Thyroid gland (tissue), 4 donors: ENCODE measurements at regions not wholly inside any gene's neighbourhood (a gene's known extent, or its start where the extent isn't known, plus 50 kb on each side); places are given as distances from the start of the nearest gene placed in this dataset.
A peak's percentile ranks its signal among the peaks of the same experiment; 100 is the strongest.

Source experiments
- DNase-seq, 2 donors: peaks; one replicate each; pipeline ENCODE4 v3.0.0-alpha.2; 2019
- H3K27ac ChIP-seq, 3 donors: fragments of 200-600 bp; sonication (generic); 1 replicate in 2 of 3; 2 replicates in 1 of 3; pipeline ENCODE4 v1.5.1; 2016 to 2019; ENCODE audit warnings: mild to moderate bottlenecking in 1 of 3, moderate library complexity in 1 of 3
- H3K27me3 ChIP-seq: fragments of 200-600 bp; sonication (generic); one replicate; pipeline ENCODE4 v1.5.1; 2019
- H3K36me3 ChIP-seq, 2 donors: fragments of 200-600 bp; sonication (generic); one replicate each; pipeline ENCODE4 v1.5.1; 2016 to 2019
- H3K4me1 ChIP-seq, 2 donors: fragments of 200-600 bp; sonication (generic); one replicate each; pipeline ENCODE4 v1.5.1; 2017 to 2019
- H3K4me3 ChIP-seq, 3 donors: fragments of 200-600 bp; sonication (generic); replicated peaks in 1 of 3; 1 replicate in 2 of 3; 2 replicates in 1 of 3; pipeline ENCODE4 v1.5.1; 2016; ENCODE audit warnings: mild to moderate bottlenecking in 1 of 3
- H3K9me3 ChIP-seq: fragments of 200-600 bp; sonication (generic); one replicate; pipeline ENCODE4 v1.5.1; 2017
- POLR2A ChIP-seq, 2 donors: fragments of 450-650 bp; IDR thresholded peaks; one replicate each; pipeline ENCODE4 v1.6.1; 2017; ENCODE audit warnings: antibody characterized with exemption in 2 of 2, mild to moderate bottlenecking in 2 of 2, moderate library complexity in 1 of 2
- WGBS, 2 donors: methylation state at CpG; one replicate each; pipeline ENCODE4 v1.1.5; 2017; 5-methylcytosine and 5-hydroxymethylcytosine counted together
- intact Hi-C: fragments of 100-400 bp; cut with DNase I; formaldehyde crosslinking; loops from one replicate; pipeline ENCODE4 v1.15.1; 2023
- TF ChIP-seq, protein P1 (sequence below), 6 experiments: fragments of 200-600 bp in 3 of 6; fragments of 450-650 bp in 3 of 6; sonication (generic) in 3 of 6; IDR thresholded peaks; one replicate each; pipeline ENCODE4 v1.5.1; 2016 to 2019; ENCODE audit warnings: antibody characterized with exemption in 6 of 6, mild to moderate bottlenecking in 2 of 6, inconsistent platforms in 1 of 6, moderate library complexity in 1 of 6

DNA sequence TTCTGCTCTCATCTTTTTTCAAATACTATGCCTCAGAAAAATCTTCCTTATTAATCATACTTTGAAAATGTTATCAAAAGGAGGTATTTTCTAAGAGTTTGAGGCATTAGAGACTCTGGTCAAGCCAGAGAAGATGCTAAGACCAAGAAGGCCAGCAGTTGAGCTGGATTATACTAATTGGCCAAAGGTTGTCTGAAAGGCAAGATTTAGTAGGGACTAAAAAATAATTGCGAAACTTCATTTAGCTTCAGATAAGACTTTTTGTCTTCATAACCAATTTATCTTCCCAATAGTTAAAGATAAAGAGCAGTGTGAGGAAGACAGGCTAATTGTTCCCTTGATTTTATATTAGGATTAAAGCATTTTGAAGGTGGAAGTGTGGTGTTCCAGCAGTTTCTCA lies 1412.4 kb upstream of the PCDH7 start:
- TF ChIP-seq, protein P1, sequence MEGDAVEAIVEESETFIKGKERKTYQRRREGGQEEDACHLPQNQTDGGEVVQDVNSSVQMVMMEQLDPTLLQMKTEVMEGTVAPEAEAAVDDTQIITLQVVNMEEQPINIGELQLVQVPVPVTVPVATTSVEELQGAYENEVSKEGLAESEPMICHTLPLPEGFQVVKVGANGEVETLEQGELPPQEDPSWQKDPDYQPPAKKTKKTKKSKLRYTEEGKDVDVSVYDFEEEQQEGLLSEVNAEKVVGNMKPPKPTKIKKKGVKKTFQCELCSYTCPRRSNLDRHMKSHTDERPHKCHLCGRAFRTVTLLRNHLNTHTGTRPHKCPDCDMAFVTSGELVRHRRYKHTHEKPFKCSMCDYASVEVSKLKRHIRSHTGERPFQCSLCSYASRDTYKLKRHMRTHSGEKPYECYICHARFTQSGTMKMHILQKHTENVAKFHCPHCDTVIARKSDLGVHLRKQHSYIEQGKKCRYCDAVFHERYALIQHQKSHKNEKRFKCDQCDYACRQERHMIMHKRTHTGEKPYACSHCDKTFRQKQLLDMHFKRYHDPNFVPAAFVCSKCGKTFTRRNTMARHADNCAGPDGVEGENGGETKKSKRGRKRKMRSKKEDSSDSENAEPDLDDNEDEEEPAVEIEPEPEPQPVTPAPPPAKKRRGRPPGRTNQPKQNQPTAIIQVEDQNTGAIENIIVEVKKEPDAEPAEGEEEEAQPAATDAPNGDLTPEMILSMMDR (IDR thresholded peaks at IDR 0.05) = no peak
- Histone ChIP-seq H3K27ac (no peak overlapping the region), H3K4me1 (no peaks in the 10 kb centered on the region), H3K27me3 (no peaks in the 10 kb centered on the region), H3K36me3 (no peaks in the 10 kb centered on the region), H3K4me3 (no peak overlapping the region), H3K9me3 (no peaks in the 10 kb centered on the region)
- DNase-seq = no peak
- 94 to 95% methylated on average over 1 of the region's 1 CpG for WGBS, 2 donors
- intact Hi-C loops = no loop called here

DNA sequence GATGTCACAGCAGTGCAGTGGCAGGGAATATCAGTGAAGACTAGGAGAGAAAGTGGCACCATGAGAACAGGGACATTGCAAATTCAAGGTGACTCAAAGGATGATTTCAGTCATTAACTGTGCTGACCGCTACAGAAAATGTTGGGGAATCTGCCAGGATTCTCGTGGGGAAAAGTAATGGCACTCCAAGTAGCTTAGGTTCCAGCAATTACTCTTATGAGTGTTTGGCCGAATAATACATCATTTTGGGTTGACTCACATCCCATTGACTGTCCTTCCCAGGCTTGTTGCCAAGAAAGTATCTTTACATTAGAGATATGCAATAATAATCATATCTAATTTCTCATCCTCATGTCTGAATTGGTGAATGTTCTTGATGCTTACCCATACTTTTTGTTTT lies 1411.1 kb upstream of the PCDH7 start:
- intact Hi-C loops = no loop called here
- DNase-seq = no peak
- H3K4me3 ChIP-seq = no peak overlapping the region
- H3K27ac ChIP-seq = no peak overlapping the region
- TF ChIP-seq POLR2A (IDR thresholded peaks at IDR 0.05) = no peak
- TF ChIP-seq, protein P1 (IDR thresholded peaks at IDR 0.05) = no peak
- H3K36me3 ChIP-seq = no peaks in the 10 kb centered on the region
- 60 to 70% methylated on average over 3 of the region's 3 CpGs for WGBS, 2 donors
- no peaks in the 10 kb centered on the region for H3K9me3 ChIP-seq
- no peaks in the 10 kb centered on the region for H3K4me1 ChIP-seq
- no peaks in the 10 kb centered on the region for H3K27me3 ChIP-seq

DNA sequence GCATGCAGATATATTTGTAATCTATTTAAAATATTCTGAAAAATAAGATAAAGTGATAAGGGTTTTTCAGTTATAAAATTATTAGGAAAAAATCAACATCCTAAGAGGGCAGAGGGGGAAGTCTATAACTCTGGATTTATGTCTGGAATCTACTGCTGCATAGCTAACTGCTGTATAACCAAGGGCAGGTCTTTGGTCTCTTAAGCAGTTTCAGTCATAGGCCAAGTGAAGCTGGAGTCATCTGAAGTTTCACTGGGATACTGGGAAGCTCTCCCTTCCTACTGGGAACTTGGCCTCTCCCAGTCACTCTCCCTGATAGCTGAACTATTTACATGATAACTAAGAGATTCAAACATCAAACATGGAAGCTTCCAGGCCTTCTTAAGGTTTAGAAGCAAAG lies 1409.9 kb upstream of the PCDH7 start:
- intact Hi-C loops = no loop called here
- Histone ChIP-seq H3K27me3 (no peaks in the 10 kb centered on the region), H3K36me3 (no peaks in the 10 kb centered on the region), H3K4me3 (no peak overlapping the region), H3K9me3 (no peaks in the 10 kb centered on the region), H3K4me1 (no peaks in the 10 kb centered on the region), H3K27ac (no peak overlapping the region)
- TF ChIP-seq POLR2A (IDR thresholded peaks at IDR 0.05) = no peak
- TF ChIP-seq, protein P1 (IDR thresholded peaks at IDR 0.05) = no peak
- no peak for DNase-seq

DNA sequence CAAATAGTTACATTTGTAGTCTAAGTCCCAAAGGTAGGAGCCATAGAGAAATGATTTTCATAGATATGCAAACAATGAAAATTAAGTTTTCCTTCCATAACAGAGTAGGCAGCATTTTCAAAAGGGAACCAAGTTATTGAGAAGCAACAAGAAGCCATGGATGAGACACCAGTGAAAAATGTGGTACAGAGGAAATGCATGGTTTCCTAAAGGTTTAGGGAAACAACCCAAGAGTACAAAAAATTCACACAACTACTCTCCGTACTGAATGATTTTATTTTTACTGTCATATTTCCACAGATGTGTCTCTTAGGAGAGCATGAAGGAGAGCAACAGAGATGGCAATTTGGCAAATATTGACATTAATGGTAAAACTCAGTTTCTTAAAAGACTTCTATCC lies 1408.9 kb upstream of the PCDH7 start:
- H3K4me3 ChIP-seq = no peak overlapping the region
- 65 to 69% methylated on average over 1 of the region's 1 CpG for WGBS, 2 donors
- no peaks in the 10 kb centered on the region for H3K9me3 ChIP-seq
- intact Hi-C loops = no loop called here
- H3K36me3 ChIP-seq = no peaks in the 10 kb centered on the region
- TF ChIP-seq, protein P1 (IDR thresholded peaks at IDR 0.05) = no peak
- TF ChIP-seq POLR2A (IDR thresholded peaks at IDR 0.05) = no peak
- no peaks in the 10 kb centered on the region for H3K4me1 ChIP-seq
- no peaks in the 10 kb centered on the region for H3K27me3 ChIP-seq
- H3K27ac ChIP-seq = no peak overlapping the region
- no peak for DNase-seq

DNA sequence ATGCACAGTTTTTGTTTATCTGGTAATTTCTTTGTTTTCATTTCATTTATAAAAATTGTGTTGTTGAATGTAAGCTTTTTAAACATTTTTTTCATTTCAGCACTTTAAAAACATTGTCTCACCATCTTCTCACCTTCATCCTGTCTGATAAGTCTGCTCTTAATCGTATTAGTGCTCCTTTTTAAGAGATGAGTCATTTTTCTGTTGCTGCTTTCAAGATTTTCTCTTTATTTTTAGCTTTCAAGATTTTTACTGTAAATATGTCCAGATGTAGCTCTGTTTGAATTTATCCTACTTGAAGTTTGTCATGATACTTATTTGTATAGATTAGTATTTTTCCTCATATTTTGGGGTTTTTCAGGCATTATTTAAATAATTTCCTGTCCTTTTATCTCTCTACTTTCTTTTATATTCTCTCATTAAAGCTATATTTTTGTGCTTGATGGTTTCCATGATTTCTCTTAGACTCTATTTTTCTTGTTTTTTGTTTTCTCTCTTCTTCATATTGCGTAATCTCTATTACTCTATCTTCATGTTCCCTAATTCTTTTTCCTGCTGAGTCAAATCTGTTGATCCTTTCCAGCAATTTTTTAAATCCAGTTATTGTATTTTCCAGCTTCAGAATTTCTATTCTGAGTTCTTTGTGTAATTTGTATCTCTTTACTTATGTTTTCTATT lies 1400.4 kb upstream of the PCDH7 start:
- intact Hi-C loops = no loop called here
- WGBS, 2 donors = 84 to 91% methylated on average over 2 of the region's 2 CpGs

More for the DNA sequence above, 1400.4 kb upstream of the PCDH7 start:
- no peaks in the 10 kb centered on the region for H3K36me3 ChIP-seq
- no peaks in the 10 kb centered on the region for H3K9me3 ChIP-seq
- TF ChIP-seq POLR2A (IDR thresholded peaks at IDR 0.05) = no peak
- TF ChIP-seq, protein P1 (IDR thresholded peaks at IDR 0.05) = no peak
- no peak overlapping the region for H3K4me3 ChIP-seq
- peaks cover 3 to 4% of the 10 kb centered on the region in 2 donors for H3K4me1 ChIP-seq
- peak overlapping the region in 1 of 3 donors; percentile 83 for H3K27ac ChIP-seq
- no peak for DNase-seq
- H3K27me3 ChIP-seq = no peaks in the 10 kb centered on the region
